ENCODE measurements at regions not wholly inside any gene's neighbourhood (a gene's known extent, or its start where the extent isn't known, plus 50 kb on each side); places are given as distances from the start of the nearest gene placed in this dataset.
A peak's percentile ranks its signal among the peaks of the same experiment; 100 is the strongest.
"Not testable (repeated sequence)": the region's sequence is repeated elsewhere in the genome, so short reads cannot be mapped to it uniquely, and the experiment has no call there.

GRCh38 chr3:152153115-152153514, 115.6 kb upstream of the MBNL1 start:
- DNase-seq, result not testable (repeated sequence)

GRCh38 chr3:152155246-152156020, 113.3 kb upstream of the MBNL1 start:
- no peak for DNase-seq

- DNase-seq, result no peak
These were observed 111.8 kb upstream of the MBNL1 start for GRCh38 chr3:152156880-152157279.

DNA sequence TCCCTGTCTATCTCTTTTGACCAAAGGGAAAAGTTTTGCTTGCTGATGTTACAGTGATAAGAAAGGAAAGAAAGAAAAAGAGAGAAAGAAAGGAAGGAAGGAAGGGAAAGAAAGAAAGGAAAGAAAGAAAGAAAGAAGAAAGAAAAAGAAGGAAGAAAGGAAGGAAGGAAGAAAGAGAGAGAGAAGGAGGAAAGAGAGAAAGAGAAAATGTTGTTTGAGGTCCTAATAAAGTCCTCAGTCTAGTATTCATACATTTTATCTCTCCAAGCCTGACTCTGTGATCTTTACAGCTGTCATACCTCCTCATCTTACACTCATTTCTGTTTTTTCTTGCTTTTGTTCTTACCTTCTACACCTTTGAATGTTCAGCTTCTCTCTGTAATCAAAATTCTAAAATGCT, 111.4 kb upstream of the MBNL1 start:
- no peak for DNase-seq

- DNase-seq, result no peak
These were observed 109.4 kb upstream of the MBNL1 start for GRCh38 chr3:152159328-152159727.

DNA sequence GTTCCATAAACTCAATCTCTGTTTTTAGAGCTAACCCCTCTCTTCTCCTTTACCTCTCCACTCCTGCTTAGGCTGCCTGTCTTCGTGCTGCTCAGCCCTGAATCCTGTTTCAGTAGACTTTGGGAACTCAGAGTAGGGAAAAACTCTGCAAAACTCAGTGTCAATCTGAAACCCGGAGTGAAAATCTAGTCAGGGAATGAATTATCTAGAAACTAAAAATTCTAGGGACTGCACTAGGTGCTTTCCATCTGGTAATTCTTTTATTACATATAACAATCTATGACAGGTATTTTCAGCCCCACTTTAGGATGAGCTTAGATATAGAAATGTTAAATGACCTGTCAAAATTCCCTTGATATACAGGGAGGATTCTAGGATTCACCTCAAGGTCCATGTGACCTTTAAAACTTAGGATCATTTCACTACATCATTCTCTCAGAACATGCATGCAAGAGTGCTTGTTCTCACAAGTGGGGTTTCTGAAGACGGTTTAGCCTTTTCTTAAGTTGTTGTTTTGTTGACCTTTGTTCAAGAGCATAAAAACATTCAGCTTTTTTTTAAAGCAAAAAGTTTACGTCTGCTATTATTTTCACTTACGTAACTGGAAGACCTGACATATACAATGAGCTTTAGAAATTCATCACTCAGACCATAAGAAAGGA, 108.2 kb upstream of the MBNL1 start:
- no peak for DNase-seq

- DNase-seq, result no peak
These were observed 96.3 kb upstream of the MBNL1 start for GRCh38 chr3:152172460-152172859.

DNA sequence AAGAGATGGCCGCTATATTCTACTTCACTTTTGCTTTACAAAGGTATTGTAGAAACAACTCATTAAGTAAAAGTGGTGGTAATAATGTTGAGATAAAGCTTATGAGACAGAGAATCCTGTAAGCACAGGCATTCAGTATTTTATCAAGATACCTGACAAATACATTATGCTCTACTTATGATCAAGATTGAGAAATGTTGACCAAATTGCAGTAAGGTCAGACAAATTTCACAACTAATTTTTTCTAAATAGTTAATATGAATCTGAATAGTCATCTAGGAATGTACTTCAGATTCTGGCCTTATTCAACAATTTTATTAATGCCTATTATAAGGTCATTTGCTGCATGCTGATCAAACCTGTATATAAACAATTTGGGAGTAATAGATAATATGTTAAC, 95.1 kb upstream of the MBNL1 start:
- DNase-seq, result no peak

DNA sequence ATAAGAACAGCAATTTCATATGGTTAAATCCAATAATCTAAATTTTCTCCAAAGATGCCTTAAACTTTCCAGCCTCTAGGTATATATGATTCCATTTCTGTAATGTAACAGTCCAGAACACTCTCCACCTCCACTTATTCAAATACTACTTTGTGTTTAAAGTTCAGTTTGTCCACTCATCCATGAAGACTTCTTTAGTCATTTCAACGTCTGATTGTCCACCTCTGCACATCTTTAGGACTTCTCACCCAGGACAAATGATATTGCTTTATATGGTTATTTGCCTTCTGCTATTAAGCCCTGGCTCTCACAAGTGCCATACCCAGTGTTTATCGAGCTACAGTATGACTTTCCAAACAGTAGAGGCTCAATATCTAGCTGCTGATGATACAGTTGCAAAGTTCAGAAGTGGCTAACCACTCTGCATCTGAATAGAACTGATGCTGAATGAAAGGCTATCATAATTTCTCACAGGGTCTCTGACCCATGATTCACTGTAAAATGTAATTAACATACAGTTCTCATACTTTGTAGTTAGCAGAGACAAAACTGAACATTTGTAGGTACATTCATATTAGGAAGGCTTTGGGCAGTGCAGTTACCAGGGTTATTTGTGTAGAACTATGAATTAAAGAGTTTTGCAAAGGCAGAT, 93.7 kb upstream of the MBNL1 start:
- DNase-seq, result no peak

GRCh38 chr3:152175528-152175889, 93.2 kb upstream of the MBNL1 start:
- no peak for DNase-seq

DNA sequence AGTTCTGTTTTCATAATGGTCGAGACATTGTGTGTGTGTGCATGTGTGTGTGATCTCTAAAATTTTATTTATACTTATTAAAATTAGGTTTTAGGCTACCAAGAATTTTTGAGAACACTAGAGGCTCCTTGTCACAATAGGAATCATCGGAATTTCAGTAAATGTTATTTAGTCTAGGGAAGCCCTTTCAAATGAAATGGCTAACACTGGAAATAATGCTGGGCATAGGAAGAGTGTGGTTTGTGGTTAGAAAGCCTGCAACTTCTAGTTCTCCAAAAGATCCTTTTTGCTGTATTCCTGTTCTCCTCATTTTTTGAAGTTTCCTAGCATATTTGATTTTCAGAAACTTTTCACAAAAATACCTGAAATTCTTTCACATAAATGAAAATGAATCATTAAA, 92.5 kb upstream of the MBNL1 start:
- no peak for DNase-seq

- DNase-seq, result no peak
These were observed 91.7 kb upstream of the MBNL1 start for GRCh38 chr3:152176998-152177397.

GRCh38 chr3:152177757-152178156, 91.0 kb upstream of the MBNL1 start:
- DNase-seq, result no peak

GRCh38 chr3:152183473-152183872, 85.3 kb upstream of the MBNL1 start:
- peak; percentile 14 for DNase-seq

- no peak for DNase-seq
These were observed 83.6 kb upstream of the MBNL1 start for GRCh38 chr3:152184971-152185686.

GRCh38 chr3:152185891-152186630, 82.7 kb upstream of the MBNL1 start:
- DNase-seq, result no peak

DNA sequence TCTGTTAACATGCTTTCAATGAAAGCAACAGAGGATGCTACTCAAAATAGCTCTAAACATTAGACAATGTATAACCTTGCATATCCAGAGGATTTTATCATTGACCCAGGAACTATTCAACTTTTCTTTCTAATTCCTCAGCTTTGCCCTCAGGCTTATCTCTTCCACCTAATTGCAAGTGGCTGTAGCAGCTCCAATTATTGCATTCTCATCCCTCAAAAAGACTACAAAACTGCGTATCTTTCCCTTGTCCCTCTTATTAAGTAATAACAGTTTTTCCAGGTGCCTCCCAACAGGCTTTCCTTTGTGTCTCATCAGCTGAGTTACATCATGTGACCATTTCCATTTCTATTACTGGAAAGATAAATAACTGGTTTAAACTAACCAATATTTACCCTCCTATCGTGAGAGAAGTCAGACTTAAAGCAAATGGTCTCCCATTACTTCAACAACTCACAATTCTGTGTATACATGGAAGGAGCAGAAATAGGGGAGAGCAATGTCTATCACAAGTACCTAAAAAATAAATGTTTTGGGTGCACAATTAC, 78.0 kb upstream of the MBNL1 start:
- no peak for DNase-seq

GRCh38 chr3:152192050-152192449, 76.7 kb upstream of the MBNL1 start:
- no peak for DNase-seq

DNA sequence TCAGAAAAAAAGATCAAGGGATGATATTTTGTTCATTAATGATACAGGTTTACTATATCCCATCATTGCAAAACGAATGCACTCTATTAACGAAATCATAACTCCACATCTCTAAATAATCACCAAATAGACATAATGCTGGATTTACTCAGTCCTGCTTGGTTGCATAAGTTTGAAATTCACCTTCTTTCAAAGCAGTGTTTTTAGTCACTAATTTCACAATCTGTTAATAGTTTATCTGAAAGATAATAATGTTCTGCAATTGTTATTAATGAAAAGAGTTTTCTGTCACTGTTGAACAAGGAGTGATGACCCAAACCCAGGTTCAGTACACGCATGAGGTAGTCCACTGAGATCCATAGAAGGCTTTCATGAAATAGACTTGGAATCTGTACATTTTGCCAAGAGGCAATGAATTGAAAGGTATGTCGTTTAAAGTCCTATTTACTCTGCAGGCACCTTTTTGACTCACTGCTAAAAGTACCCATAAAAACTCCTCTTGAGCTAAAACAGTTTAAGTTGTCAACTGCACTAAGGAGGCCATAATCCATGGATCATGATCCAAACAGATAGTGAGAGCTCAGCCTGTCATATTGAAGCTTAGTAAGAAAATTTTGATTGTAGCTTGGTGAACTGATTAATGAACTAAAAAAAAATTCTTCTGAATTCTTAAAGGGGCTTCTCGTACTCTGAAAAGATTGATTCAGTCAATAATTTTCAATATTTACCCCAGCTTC, 75.6 kb upstream of the MBNL1 start:
- no peak for DNase-seq

DNA sequence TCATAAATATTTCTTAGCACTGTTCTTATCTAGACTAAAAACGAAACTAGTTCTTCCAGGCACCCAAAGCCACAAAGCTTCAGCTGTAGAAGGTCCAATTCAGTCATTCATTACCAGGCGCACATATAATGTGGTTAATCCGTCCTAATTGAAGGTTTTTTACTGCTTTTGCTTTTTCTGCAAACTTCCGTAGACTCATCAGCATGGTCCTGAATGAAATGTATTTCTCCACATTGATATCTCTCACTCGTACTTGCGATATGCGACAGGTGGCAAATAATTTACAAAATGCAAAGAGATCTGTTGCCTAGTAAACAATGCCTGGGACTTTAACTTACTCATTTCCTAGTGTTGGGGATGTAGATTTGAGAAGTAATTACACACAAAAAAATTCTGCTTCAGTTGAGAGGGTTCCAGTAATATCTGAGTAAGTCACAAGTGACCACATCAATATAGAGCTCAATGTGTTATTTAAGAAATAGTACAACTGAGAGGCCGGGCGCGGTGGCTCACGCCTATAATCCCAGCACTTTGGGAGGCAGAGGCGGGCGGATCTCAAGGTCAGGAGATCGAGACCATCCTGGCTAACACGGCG, 75.0 kb upstream of the MBNL1 start:
- DNase-seq, result no peak

DNA sequence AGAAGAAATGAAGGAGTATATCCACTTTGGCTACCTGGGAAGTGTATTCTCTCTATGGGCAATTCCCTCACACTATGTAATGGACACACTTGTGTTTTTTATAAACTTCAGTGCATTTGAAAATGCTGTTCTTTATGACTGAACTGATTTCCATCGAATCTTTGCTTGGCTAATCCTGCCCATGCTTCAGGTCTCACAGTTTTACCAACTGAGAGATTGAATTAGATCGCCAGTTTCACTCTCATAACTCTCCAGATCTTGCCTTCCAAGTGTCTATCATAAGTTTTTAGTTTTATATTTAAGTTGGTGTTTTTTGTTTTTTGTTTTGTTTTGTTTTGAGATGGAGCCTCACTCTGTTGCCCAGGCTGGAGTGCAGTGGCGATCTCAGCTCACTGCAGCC, 73.5 kb upstream of the MBNL1 start:
- DNase-seq, result no peak
